NK-92 treated with Interleukin-12 subunit alpha and Interleukin-12 subunit beta, amount 100 ng/mL, for 24 hours (cell line): ENCODE measurements at regions not wholly inside any gene's neighbourhood (a gene's known extent, or its start where the extent isn't known, plus 50 kb on each side); places are given as distances from the start of the nearest gene placed in this dataset.

ENCODE experiments used
- DNase-seq: peaks from one replicate; lab custom pipeline; 2025; lab: John Stamatoyannopoulos, UW

DNA sequence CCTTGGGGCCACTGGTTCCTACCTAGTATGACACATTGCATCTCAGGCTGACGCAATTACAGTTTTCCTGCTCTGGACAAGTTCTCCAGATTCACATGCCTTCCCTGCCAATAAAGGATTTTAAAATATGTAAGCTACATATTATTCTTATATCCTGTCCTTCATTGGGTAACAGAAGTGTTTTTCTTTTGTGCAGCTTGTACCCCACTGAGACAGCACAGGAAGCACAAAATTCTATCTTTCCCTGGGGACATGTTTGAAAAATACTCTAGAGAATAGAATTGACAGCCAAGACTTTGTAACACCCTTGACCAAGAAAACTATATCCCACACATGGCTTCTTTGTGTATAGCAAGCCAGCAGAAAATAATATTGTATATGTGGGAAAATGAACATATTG, 456.8 kb downstream of the MAFB start:
- DNase-seq: no peak

DNA sequence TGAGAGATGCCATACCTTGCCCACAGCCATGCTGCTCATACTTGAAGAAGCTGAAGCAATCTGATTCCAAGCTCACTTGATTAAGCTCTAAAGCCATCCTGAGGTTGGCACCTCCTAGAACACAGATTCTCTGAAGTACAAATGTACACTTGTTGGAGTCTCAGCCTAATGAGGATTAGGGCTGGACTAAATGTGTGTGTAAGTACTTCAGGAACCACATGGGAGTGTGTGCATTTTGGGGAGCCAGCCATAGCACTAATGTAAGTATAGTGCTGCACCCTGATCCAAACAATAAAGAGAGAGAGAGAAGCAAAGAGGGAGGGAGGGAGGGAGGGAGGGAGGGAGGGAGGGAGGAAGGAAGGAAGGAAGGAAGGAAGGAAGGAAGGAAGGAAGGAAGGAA, 458.6 kb downstream of the MAFB start:
- DNase-seq: no peak

DNA sequence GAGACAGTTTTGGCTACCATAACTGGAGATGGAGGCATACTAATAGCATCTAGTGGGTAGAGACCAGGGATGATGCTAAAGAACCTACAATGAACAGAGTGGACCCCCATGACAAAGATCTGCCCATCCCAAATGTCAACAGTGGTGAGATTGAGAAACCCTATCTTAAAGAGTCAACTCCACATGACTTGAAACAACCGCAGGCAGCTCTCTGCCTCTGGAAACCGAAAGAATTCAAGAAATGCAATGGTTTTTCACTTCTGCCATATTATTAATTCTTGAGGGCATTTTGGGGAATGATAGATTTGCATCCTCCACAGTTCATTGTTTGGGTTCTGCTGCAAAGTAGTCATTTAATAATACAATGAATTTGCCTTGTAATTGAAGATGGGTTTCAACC, 463.4 kb downstream of the MAFB start:
- DNase-seq: no peak

DNA sequence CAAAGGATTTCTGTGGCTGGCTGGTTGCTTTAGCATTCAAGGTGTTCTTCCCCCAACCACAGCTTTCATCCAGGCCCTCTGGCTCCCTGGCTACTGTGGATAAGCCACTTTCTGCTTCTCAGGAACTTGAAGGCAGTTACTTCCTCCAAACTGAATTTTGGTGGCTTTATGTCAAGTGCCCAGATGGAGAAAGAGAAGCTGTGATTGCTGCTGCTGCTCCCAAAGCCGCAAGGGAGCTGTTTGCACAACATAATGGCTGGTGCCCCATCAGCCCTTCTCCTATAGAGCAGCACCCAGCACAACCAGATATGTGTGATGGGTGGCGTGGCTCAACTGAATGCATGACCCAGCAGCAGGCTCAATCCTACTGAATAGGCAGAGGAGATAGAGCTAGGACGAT, 465.2 kb downstream of the MAFB start:
- DNase-seq: no peak

DNA sequence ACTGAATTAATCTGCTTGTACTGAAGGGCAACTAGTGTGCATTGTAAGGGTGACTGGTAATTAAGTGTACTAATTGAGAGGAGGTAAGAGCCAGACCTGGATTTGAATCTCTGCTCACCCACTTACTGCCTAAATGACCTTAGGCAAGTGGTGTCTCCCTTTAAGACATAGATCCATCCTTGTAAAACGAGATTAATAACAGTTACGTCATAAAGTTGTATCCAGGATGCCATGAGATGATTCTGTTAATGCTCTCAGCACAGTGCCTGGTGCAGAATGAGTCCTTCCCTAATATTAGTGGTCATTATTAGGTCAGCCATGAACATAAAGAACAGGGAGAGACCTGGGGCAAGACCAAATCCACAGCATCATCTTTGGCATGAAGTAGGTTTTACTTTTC, 470.1 kb downstream of the MAFB start:
- DNase-seq: no peak

DNA sequence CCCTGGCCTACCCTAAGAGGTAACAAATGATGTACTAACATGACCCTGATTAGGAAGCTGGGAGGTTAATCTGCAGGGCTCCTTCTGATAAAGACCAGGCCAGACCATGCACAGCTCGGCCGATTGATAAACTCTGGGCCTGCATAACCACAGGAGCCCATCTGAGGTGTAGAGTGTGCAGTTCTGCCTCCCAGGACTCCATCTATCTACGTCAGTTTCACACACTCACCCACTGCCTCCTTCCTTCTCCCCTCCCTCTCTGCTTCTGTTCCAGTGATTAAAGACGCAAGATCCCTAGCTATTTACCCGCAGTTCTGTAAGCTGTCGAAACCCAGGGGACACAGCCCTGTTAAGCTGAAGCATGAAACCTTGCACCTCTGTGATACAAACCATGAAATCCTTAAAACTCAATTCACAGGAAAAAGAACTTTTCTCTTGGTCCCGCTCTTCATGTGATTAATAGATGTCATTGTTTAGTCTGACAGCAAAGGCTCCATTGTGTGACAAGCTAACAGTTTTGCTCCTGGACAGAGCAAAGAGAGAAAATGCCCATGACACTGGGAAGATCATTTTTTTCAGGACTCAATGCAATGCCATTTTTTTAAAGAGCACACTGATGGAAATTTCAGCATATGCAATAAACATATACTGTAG, 470.6 kb downstream of the MAFB start:
- no peak for DNase-seq

DNA sequence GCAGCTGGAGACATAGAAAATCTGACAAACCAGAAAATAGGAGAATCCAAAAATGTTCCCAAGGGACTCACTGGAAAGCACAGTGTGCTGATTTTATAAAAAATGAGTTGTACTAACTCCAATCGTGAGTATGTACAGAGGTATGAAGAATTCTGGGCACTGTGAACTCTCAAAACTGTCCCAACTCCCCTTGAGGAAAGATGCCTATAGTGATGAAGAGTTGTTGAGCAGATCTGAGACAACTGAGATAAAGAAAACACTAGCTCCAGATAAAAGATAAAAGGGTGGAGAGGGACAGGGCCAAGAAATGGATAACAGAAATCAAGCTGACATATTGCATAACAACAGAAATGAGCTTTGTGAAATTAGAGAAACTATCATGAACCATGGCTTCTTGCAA, 481.4 kb downstream of the MAFB start:
- no peak for DNase-seq

DNA sequence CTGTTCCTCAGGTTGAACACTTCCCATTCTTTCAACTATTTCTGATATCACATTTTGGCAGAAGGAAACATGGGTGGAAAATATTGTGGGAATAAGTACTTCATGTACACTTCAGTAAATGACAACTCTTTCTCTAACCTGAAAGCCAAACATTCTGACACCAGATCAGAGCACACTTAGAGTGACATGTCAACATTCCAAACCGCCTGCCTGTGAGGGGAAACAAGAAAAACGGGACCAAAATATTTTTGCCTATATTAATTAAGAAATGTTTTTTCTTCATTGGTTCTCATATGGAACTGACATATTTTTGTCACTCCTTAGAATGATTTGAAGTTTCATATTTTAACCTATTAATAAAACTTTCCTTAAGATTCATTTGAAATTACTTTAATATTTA, 483.1 kb downstream of the MAFB start:
- DNase-seq: no peak

DNA sequence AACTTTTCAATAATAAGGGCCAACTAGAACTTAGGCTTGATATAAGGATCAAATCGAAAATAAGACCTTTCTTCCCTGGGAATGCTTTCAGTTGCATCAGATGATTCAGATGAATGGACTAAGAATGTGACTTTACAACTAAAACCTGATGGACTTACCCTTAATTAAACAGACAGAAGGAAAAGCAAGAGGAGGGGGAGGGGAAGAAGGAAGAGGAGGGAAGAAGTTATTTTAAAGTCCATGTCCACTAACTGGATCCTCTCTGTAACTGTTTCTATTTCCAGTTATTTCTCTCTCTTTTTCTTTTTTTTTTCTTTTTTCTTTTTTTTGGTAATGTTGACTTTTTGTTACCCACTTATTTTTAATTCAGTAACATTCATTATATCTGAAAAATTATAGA, 486.0 kb downstream of the MAFB start:
- no peak for DNase-seq

DNA sequence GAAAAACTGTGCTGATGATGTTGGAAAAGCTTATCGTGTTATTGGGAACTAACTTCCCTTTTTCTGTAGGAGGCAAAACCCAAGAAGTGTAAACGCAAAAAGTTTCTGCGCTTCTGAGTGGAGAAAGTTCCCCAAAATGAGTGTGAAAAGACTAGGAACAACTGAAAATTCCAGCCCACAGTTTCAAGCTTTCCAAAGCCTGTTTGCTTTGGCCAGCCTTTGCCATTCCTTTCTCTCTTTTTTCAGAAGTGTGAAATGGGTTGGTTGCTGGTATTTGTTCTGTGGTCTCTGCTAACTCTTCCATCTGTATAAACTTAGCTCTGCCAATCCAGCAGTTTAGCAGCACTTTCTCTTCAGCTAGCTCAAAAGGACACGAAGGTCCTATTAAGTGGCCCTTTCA, 491.3 kb downstream of the MAFB start:
- DNase-seq: no peak

DNA sequence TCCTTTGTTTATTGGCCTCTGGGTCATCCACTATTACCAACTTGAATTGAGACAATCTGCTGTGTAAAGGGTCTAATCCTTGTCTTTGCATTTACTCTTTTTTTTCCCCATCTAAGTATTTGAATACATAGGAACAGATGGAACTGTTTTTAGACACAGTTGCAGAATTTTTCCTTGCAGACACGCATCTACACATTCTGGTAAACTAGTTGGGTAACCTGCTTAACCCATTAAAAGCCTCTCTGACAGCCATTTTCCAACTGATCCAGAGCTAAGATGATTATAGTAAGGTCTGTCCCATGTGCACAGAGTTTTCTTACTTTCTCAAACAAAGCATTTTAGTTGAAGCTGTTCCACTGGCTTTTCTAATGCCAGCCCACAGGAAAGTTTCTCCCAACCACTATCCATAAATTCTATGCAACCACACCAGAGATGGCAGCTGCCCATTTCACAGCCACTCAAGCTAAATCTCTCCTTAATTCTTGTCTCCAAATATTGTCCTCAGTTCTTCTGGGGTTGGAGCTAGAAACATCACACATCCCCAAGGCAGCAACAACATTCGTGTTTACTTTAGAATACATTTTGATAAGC, 492.1 kb downstream of the MAFB start:
- no peak for DNase-seq

DNA sequence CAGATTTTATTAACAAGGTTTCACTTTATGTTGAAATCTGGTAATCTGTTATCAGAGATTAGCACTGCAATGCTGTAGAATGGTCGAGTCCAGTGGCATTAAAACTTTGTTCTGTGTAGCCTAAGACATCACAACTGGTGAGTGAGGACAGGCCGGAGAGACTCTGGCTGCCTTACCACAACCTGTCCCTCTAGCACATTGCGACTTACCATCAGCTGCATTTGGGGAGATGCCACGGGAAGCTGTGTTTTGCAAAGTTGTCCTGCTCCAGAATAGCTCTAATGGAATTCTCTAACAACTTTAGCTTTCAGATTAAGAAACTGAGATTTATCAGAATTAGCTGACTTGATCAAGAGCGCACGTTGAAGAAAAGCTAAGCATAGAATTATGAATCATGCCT, 493.3 kb downstream of the MAFB start:
- DNase-seq: no peak

DNA sequence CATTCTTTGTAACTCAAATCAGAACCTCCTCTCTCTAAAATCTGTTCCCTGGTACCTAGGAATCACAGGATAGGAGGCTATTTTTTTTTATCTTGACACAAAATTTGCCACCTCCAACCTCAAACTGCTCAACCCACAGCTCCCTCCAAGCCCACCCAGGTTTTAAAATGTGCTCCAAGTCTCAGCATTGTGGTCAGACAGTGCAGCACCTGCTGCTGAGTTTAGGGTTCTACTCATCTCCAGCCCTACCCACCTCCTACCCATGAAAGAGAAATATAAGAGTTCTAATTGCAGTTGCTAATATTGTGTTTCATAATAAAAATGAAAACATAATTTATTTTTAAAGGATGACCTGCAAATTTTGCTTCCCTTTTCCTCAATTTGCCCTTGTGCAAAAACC, 496.5 kb downstream of the MAFB start:
- DNase-seq: no peak

DNA sequence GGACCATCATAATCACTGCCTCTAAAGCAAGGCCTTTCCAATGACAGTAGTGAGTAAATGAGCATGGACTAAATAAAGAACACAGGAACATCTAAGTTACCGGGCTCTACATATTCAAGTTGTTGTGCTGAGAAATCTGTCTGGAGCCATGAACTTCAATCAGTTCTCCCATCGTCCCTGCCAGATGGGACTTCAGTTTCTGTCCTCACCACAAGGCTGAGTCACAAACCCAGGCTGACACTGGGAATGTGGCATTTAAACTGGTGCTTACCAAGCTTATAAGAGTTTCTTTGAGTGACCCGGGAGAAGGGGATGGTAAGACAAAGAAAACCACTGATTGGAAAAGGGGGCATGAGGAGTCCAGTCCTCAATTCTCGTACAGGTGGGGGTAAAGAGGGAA, 497.0 kb downstream of the MAFB start:
- DNase-seq: no peak

DNA sequence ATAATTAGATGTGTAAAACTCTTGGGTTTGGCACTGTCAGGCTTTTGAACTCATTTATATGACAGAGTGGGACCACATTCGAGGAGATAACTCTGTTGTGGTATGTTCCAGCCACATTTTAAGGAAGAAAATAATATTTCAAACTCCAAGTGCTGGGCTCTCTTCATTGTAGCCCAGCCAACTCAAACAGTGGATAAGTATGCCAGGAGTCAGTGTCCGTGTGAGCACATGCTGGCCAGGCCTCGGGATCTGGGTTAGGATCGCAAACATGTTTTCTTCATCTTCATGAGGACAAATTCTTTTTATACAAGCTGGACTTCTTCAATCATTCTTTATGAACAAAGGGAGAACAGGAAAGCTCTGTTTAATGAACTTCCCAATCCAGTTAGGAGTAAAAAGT, 497.5 kb downstream of the MAFB start:
- no peak for DNase-seq

DNA sequence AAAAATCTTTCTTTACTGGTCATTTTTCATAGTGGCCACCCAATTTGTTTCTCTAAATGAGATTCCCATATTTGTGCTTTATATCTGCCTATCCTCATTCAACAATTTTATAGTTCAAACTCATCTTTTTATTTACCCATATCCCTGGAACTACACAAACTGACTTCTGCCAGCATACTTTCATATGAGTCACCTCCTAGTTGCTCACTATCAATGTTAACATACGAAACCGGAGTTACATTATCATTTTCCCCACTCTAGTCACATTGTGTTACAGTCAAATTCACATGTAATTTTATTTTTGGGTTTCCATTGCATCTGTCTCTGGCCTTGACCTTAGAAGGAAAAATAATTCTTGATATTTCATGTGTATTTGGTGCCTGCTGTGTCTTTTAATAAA, 499.4 kb downstream of the MAFB start:
- DNase-seq: no peak

DNA sequence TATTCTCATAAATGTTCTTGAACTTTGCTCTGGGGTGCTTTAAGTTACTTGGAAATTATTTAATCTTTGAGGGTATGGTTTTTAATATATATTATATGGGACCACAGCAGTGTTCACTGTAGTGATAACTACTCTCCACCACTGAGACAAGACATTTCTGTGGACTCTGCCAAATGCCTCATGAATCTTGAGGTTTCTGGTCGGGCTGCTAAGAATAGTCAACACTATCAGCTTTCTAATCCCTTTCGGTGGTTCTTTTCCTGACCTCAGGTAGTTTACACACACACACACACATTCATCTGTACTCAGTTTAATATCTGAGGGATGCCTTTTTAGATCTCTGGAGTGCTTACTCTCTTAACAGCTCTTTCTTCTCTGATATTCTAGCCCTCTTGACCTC, 500.7 kb downstream of the MAFB start:
- no peak for DNase-seq

DNA sequence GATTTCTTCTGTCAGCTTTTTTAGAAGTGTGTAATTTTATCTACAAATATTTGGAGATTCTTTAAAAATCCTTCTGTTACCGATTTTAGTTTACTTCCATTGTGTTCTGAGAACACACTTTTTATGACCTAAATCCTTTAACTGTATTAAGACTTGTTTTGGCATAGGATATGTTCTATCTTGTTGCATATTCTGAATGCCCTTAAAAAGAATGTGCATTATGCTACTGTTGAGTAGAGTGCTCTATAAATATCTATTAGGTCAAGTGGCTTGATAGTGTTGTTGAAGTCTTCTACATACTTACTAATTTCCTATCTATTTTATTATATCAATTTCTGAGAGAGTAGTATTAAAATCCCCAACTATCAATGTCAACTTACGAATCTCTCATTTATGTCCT, 502.2 kb downstream of the MAFB start:
- DNase-seq: no peak

DNA sequence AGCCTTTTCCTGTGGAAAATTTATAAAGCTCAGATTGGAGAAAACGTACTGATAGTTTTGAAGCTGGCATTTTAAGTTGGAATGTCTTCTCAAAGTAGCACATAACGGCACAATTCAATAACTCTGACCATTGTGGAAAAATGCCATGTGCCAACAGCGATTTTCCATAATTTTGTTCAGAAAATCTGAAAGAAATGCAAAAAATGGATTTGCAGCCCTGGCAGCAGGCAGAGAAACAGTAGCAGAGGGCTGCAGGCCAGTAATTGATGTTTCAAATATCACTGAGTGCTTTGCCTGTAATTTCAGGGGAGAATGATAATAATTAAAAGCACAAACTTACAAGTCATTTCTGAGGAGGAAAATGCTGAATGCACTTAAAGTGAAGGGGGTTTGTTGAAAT, 507.4 kb downstream of the MAFB start:
- DNase-seq: no peak

DNA sequence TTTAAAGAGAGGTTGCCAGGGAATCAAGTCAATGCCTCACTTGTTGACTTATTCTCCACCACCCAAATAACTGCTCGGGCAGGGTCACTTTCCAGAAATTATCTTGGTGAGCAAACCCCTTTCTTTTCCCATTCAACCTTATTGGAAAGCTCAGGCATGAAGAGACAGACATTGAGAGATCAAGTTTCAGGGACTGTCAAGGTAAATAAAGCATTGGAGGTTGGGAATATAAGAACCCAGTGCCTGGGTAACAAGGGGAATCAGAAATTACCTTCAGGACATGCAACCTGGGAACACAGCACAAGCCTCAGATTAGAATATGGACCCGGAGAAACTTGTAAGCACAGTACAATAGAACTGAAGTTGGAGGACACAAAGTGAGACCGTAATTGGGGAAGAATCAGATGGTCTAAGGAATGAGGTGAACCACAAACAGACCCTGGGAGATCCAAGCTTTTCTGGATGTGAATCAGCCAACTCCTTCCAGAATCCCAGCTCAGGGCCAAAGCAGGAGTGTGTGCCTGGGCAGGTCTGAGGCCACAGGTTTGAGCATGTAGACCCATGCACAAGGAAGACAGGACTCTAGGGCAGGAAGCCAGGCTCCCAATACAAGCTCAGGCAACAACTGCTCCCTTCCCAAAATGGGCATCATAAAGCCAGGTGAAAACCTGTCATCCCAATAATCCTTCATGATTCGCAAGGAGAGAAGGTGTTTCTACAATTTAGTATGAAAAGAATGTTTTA, 512.8 kb downstream of the MAFB start:
- no peak for DNase-seq

DNA sequence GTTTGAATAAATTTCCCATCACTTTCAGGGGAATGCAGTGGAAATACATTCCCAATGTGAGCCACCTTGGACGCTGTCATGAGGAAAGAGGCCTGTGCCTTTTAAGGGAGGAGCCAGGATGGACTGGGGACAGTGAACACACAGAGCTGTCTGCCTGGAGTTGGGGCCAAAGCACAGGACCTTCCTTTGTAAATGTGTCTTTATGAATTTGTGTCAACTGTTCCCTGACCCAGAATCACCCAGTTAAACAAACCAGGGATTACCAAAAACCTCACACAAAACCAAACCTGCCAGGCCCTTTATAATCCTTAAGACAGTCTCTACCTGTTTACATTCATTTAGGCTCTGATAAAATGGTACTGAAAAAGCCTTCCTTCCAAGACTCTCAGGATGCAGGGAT, 513.7 kb downstream of the MAFB start:
- DNase-seq: no peak

DNA sequence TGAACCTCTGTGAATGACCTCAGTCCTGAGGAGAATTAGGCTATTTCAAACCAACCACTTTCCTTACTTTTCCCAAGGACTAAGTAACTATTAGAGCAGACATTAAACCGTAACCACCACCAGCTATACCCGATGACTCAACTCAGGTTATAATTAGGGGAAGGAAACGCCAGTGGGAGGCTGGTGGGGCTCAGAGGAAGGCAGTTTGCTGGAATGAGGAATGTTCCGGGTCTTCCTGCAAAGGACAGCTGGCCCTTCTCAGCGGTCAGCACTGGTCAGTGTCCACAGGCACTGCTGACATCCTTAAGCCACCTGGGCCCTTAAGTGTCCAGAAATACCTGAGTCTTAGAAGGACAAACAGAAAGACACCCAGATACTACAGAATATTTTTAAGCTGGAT, 515.2 kb downstream of the MAFB start:
- DNase-seq: no peak

DNA sequence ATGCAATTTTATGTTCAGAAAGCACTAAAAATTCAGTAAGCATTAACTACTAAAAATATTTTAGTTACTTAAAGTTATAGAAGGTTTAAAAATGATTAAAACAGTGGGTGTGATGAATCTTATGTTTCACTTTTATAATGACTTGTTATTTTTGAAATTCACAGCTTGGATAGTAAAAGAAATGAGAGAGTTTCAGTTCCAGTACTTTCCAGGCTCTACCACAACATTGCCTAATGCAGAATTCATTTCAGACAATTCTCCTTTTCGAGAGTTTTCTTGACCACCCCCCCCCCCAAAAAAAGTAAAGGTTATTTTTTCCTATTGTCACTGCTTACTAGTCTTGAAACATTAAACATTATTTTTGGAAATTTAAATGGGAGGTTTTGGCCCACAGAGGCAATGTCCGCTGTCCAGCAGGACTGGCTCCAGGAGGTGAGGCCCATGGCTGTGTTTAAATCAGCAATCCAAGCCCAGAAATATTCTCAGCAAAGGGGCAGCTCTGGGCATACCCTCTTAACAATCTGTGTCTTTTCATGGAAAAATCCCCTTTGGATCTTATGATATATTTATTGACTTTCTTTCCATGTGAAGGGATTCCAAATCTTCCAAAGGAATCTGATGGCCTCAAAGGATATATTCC, 519.9 kb downstream of the MAFB start:
- DNase-seq: no peak
